Fibroblast of mammary gland (primary cell): ENCODE measurements at regions not wholly inside any gene's neighbourhood (a gene's known extent, or its start where the extent isn't known, plus 50 kb on each side); places are given as distances from the start of the nearest gene placed in this dataset.

ENCODE experiments used
- DNase-seq: peaks from one replicate; pipeline ENCODE4 v3.0.0-alpha.2; 2010; ENCODE audit warnings: low read depth
- H3K4me3 ChIP-seq: 2 replicates; pipeline ENCODE4 v1.5.1; 2011; ENCODE audit warnings: low read depth, mild to moderate bottlenecking, low read length, moderate library complexity; ENCODE audit not compliant: control insufficient read depth
- TF ChIP-seq, protein P1 (sequence below): conservative IDR thresholded peaks from 2 replicates; pipeline ENCODE4 v1.5.1; 2011; ENCODE audit warnings: low read depth, low read length, inconsistent platforms; ENCODE audit not compliant: control insufficient read depth, insufficient read depth

DNA sequence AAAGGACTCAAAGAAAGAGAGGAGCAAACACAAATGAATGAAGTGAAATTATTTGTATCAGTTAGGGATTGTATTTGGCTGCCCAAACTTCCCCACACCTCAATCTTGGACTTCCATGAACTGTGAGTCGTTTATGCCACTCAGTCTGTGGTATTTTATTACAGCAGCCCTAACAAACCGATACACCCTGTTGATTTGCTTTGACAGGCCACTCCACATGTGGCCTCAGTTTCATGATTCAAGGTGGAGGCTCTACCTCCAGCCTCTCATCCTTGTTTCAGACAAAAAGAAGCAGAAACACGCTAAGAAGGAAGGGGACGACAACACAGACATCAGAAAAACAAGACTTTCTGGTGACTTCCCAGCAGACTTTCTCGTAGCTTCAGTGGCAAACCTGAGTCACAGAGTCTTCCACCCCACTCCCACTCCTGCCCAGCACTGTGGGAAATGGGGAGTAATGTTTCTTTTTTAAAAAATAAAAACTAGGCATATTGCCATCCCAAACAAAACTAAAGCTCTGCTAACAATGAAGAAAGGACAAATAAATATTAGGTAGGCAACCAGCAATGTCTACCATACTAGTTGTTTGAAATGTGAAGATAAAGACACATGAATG is 52.2 kb upstream of the ABCA1 start:
- H3K4me3 ChIP-seq: no peak overlapping the region
- DNase-seq: no peak
- TF ChIP-seq, protein P1, sequence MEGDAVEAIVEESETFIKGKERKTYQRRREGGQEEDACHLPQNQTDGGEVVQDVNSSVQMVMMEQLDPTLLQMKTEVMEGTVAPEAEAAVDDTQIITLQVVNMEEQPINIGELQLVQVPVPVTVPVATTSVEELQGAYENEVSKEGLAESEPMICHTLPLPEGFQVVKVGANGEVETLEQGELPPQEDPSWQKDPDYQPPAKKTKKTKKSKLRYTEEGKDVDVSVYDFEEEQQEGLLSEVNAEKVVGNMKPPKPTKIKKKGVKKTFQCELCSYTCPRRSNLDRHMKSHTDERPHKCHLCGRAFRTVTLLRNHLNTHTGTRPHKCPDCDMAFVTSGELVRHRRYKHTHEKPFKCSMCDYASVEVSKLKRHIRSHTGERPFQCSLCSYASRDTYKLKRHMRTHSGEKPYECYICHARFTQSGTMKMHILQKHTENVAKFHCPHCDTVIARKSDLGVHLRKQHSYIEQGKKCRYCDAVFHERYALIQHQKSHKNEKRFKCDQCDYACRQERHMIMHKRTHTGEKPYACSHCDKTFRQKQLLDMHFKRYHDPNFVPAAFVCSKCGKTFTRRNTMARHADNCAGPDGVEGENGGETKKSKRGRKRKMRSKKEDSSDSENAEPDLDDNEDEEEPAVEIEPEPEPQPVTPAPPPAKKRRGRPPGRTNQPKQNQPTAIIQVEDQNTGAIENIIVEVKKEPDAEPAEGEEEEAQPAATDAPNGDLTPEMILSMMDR: no peak

DNA sequence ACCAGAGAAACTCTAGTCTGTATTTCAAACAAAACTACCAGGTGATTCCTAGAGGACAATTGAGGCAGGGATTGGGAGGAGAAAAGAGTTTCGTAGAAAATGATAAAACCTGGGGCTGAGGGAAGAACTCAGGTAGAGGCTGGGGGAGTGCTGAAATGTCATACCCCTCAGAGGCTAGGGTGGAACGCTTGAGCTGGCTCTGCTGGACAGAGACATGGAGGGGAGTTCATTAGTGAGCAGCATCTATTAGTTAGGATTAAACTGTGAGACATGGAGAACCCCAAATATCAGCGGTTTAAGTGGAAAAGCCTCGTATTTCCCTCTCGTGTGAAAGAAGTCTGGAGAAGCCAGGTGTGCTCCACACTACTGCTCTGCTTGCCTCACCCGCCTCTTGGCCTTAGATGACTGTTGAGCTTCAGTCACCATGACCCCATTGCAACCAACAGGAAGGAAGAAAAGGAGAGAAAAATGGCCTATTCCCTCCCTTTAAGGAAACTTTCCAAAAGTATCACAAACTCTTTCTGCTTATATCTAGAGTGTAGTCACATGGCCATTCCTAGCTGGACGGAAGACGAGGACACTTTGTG is 53.7 kb upstream of the ABCA1 start:
- H3K4me3 ChIP-seq: no peak overlapping the region
- TF ChIP-seq, protein P1: no peak

DNA sequence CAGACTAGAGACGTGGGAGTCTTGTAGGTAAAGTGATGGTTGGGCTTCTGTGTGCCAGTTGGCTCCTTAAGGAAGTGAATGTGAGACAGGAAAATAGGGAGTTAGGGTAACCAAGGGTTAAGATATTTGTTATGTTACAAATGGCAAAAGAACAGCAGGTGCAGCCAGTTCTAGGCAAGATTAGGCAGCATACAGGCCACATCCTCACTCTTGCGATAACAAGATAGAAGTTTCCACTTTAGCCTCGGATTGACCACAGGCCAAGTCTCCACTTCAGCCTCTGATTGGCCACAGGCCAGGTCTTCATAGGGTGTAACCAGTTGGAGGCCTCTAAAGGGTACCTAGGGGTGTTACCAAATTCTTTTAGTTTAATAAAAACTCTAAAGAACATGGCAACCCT is 54.6 kb upstream of the ABCA1 start:
- no peak for DNase-seq
- TF ChIP-seq, protein P1: no peak
- no peak overlapping the region for H3K4me3 ChIP-seq

More for the DNA sequence above, 53.7 kb upstream of the ABCA1 start:
- no peak for DNase-seq

DNA sequence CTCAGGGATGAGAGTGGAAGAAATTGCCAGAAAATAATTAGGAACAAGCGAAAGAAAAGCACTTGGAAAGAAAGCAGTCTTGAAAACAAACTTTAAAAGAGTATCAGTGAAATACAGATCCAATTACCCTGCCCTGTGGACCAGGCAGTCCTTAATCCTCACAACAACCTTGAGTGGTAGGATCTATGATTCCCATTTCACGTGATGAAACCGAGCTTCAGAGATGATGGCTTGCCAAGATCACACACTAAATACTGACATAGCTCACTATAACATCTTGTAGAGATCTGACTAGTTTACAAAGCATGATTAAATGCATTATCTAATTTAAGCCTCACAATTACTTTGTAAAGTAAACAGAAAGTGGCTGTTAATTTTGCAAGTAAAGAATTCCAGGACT is 55.5 kb upstream of the ABCA1 start:
- TF ChIP-seq, protein P1: no peak
- no peak for DNase-seq
- no peak overlapping the region for H3K4me3 ChIP-seq

DNA sequence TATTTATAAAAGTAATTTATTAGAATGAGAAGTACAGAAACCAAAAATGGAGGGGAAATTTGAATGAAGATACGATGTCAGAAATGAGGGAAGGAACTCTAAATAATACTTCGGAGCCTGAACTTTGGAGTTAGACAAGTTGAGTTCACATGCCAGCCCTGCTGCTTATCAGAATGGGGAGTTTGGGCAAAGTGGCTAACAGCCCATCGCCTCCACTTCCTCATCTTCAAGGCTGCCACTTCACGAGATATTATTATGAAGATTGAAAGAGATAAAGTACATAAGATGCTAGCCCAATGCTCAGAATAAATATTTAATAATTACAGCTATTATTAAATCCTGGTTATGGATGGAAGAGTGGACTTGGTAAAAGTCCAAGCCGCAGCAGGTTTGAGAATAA is 56.2 kb upstream of the ABCA1 start:
- TF ChIP-seq, protein P1: no peak
- DNase-seq: no peak
- H3K4me3 ChIP-seq: no peak overlapping the region

DNA sequence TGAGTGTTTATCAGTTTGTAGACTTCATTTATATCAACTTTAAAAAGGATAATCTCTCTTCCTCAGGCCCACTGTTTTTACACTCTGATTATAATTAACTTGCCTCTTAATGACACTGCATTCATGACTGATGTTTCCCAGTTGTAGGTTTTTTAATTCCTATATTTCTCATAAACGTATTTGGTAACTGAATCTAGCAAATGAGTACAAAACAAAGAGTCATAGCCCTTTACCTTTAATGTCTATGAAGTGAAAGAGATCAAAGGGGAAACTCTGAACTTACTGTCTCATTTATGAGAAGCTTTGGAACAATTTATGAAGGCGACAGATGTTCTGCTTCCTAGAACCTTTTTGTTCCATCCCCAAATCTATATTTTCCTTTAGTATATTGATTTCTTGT is 56.6 kb upstream of the ABCA1 start:
- no peak overlapping the region for H3K4me3 ChIP-seq
- no peak for DNase-seq
- TF ChIP-seq, protein P1: no peak
